ENCODE measurements at regions not wholly inside any gene's neighbourhood (a gene's known extent, or its start where the extent isn't known, plus 50 kb on each side); places are given as distances from the start of the nearest gene placed in this dataset.

GRCh38 chr7:18366394-18366793 is 129.2 kb upstream of the HDAC9 start:
- no peak for DNase-seq (ENCODE audit: low read depth)
- in situ Hi-C loops (cut with HindIII; ENCODE audit: low pct_unique_long_range_greater_than_20kb, low sequenced_read_pairs), result no loop called here

GRCh38 chr7:18369011-18369410 is 126.5 kb upstream of the HDAC9 start:
- no peak for DNase-seq (ENCODE audit: low read depth)
- in situ Hi-C loops (cut with HindIII; ENCODE audit: low pct_unique_long_range_greater_than_20kb, low sequenced_read_pairs), result no loop called here

GRCh38 chr7:18370633-18371032 is 124.9 kb upstream of the HDAC9 start:
- in situ Hi-C loops (cut with HindIII; ENCODE audit: low pct_unique_long_range_greater_than_20kb, low sequenced_read_pairs), result no loop called here

GRCh38 chr7:18378989-18379605 is 116.5 kb upstream of the HDAC9 start:
- in situ Hi-C loops (cut with HindIII; ENCODE audit: low pct_unique_long_range_greater_than_20kb, low sequenced_read_pairs), result no loop called here
- DNase-seq (ENCODE audit: low read depth), result no peak

More at GRCh38 chr7:18370633-18371032, 124.9 kb upstream of the HDAC9 start:
- DNase-seq (ENCODE audit: low read depth), result no peak

GRCh38 chr7:18384491-18385143 is 110.9 kb upstream of the HDAC9 start:
- in situ Hi-C loops (cut with HindIII; ENCODE audit: low pct_unique_long_range_greater_than_20kb, low sequenced_read_pairs), result no loop called here
- peak; percentile 14 for DNase-seq (ENCODE audit: low read depth)

- in situ Hi-C loops (cut with HindIII; ENCODE audit: low pct_unique_long_range_greater_than_20kb, low sequenced_read_pairs), result no loop called here
Observed at GRCh38 chr7:18386607-18387006, 108.9 kb upstream of the HDAC9 start.

GRCh38 chr7:18387191-18387735 is 108.3 kb upstream of the HDAC9 start:
- no peak for DNase-seq (ENCODE audit: low read depth)
- in situ Hi-C loops (cut with HindIII; ENCODE audit: low pct_unique_long_range_greater_than_20kb, low sequenced_read_pairs), result no loop called here

More at GRCh38 chr7:18386607-18387006, 108.9 kb upstream of the HDAC9 start:
- DNase-seq (ENCODE audit: low read depth), result no peak

GRCh38 chr7:18390535-18390907 is 105.0 kb upstream of the HDAC9 start:
- in situ Hi-C loops (cut with HindIII; ENCODE audit: low pct_unique_long_range_greater_than_20kb, low sequenced_read_pairs), result no loop called here
- no peak for DNase-seq (ENCODE audit: low read depth)

- DNase-seq (ENCODE audit: low read depth), result no peak
- in situ Hi-C loops (cut with HindIII; ENCODE audit: low pct_unique_long_range_greater_than_20kb, low sequenced_read_pairs), result no loop called here
Observed at GRCh38 chr7:18393465-18394118, 102.0 kb upstream of the HDAC9 start.

GRCh38 chr7:18395868-18396267 is 99.7 kb upstream of the HDAC9 start:
- in situ Hi-C loops (cut with HindIII; ENCODE audit: low pct_unique_long_range_greater_than_20kb, low sequenced_read_pairs), result no loop called here
- DNase-seq (ENCODE audit: low read depth), result no peak

- in situ Hi-C loops (cut with HindIII; ENCODE audit: low pct_unique_long_range_greater_than_20kb, low sequenced_read_pairs), result no loop called here
- DNase-seq (ENCODE audit: low read depth), result no peak
Observed at GRCh38 chr7:18396953-18397352, 98.6 kb upstream of the HDAC9 start.

GRCh38 chr7:18399436-18400235 is 95.9 kb upstream of the HDAC9 start:
- DNase-seq (ENCODE audit: low read depth), result no peak
- in situ Hi-C loops (cut with HindIII; ENCODE audit: low pct_unique_long_range_greater_than_20kb, low sequenced_read_pairs), result no loop called here

GRCh38 chr7:18400275-18400674 is 95.3 kb upstream of the HDAC9 start:
- DNase-seq (ENCODE audit: low read depth), result no peak
- in situ Hi-C loops (cut with HindIII; ENCODE audit: low pct_unique_long_range_greater_than_20kb, low sequenced_read_pairs), result no loop called here

GRCh38 chr7:18400726-18401125 is 94.8 kb upstream of the HDAC9 start:
- in situ Hi-C loops (cut with HindIII; ENCODE audit: low pct_unique_long_range_greater_than_20kb, low sequenced_read_pairs), result no loop called here
- DNase-seq (ENCODE audit: low read depth), result no peak

- no peak for DNase-seq (ENCODE audit: low read depth)
- in situ Hi-C loops (cut with HindIII; ENCODE audit: low pct_unique_long_range_greater_than_20kb, low sequenced_read_pairs), result no loop called here
Observed at GRCh38 chr7:18401757-18402156, 93.8 kb upstream of the HDAC9 start.

GRCh38 chr7:18402488-18403183 is 92.9 kb upstream of the HDAC9 start:
- in situ Hi-C loops (cut with HindIII; ENCODE audit: low pct_unique_long_range_greater_than_20kb, low sequenced_read_pairs), result no loop called here
- DNase-seq (ENCODE audit: low read depth), result no peak

- no peak for DNase-seq (ENCODE audit: low read depth)
- in situ Hi-C loops (cut with HindIII; ENCODE audit: low pct_unique_long_range_greater_than_20kb, low sequenced_read_pairs), result no loop called here
Observed at GRCh38 chr7:18405726-18406125, 89.8 kb upstream of the HDAC9 start.

- in situ Hi-C loops (cut with HindIII; ENCODE audit: low pct_unique_long_range_greater_than_20kb, low sequenced_read_pairs), result no loop called here
- no peak for DNase-seq (ENCODE audit: low read depth)
Observed at GRCh38 chr7:18407385-18407784, 88.2 kb upstream of the HDAC9 start.
